ENCODE measurements at regions not wholly inside any gene's neighbourhood (a gene's known extent, or its start where the extent isn't known, plus 50 kb on each side); places are given as distances from the start of the nearest gene placed in this dataset.
"Not testable (repeated sequence)": the region's sequence is repeated elsewhere in the genome, so short reads cannot be mapped to it uniquely, and the experiment has no call there.

- Mint-ChIP-seq H3K36me3 (ENCODE audit: insufficient read depth) (peaks cover 2% of the 10 kb centered on the region), H3K27me3 (ENCODE audit: low read depth) (peaks cover 30% of the 10 kb centered on the region), H3K4me1 (ENCODE audit: low read depth) (no peaks in the 10 kb centered on the region), H3K9me3 (peaks cover 25% of the 10 kb centered on the region), H3K4me3 (no peak overlapping the region)
- no peak for ATAC-seq
- DNase-seq, result no peak
Measured at GRCh38 chr14:101666264-101666663, 95.2 kb upstream of the PPP2R5C start.

GRCh38 chr14:101669629-101670028 lies 91.9 kb upstream of the PPP2R5C start:
- DNase-seq (no peak), ATAC-seq (no peak)
- H3K4me3 Mint-ChIP-seq, result no peak overlapping the region
- peaks cover 33% of the 10 kb centered on the region for H3K9me3 Mint-ChIP-seq
- no peaks in the 10 kb centered on the region for H3K4me1 Mint-ChIP-seq (ENCODE audit: low read depth)
- H3K27me3 Mint-ChIP-seq (ENCODE audit: low read depth), result peaks cover 33% of the 10 kb centered on the region
- peaks cover 2% of the 10 kb centered on the region for H3K36me3 Mint-ChIP-seq (ENCODE audit: insufficient read depth)

GRCh38 chr14:101673873-101674272 lies 87.6 kb upstream of the PPP2R5C start:
- Mint-ChIP-seq H3K4me3 (no peak overlapping the region), H3K27me3 (ENCODE audit: low read depth) (peaks cover 14% of the 10 kb centered on the region), H3K36me3 (ENCODE audit: insufficient read depth) (peaks cover 2% of the 10 kb centered on the region), H3K4me1 (ENCODE audit: low read depth) (no peaks in the 10 kb centered on the region), H3K9me3 (peaks cover 26% of the 10 kb centered on the region)
- no peak for DNase-seq
- no peak for ATAC-seq

- H3K4me1 Mint-ChIP-seq (ENCODE audit: low read depth); DNase-seq; ATAC-seq; H3K4me3 Mint-ChIP-seq; H3K36me3 Mint-ChIP-seq (ENCODE audit: insufficient read depth): not testable (repeated sequence)
- peaks cover 12% of the 10 kb centered on the region for H3K9me3 Mint-ChIP-seq
- H3K27me3 Mint-ChIP-seq (ENCODE audit: low read depth), result peaks cover 13% of the 10 kb centered on the region
Measured at GRCh38 chr14:101675835-101676234, 85.7 kb upstream of the PPP2R5C start.

- H3K4me3 Mint-ChIP-seq; H3K36me3 Mint-ChIP-seq (ENCODE audit: insufficient read depth): not testable (repeated sequence)
Measured at GRCh38 chr14:101677912-101678327, 83.6 kb upstream of the PPP2R5C start.

GRCh38 chr14:101681795-101682194 lies 79.7 kb upstream of the PPP2R5C start:
- no peaks in the 10 kb centered on the region for H3K36me3 Mint-ChIP-seq (ENCODE audit: insufficient read depth)
- H3K9me3 Mint-ChIP-seq, result no peaks in the 10 kb centered on the region
- H3K4me1 Mint-ChIP-seq (ENCODE audit: low read depth), result no peaks in the 10 kb centered on the region
- no peak overlapping the region for H3K4me3 Mint-ChIP-seq
- no peak for ATAC-seq
- H3K27me3 Mint-ChIP-seq (ENCODE audit: low read depth), result no peaks in the 10 kb centered on the region
- no peak for DNase-seq

More at GRCh38 chr14:101677912-101678327, 83.6 kb upstream of the PPP2R5C start:
- H3K9me3 Mint-ChIP-seq; H3K4me1 Mint-ChIP-seq (ENCODE audit: low read depth); DNase-seq; ATAC-seq; H3K27me3 Mint-ChIP-seq (ENCODE audit: low read depth): not testable (repeated sequence)

GRCh38 chr14:101683365-101683764 lies 78.1 kb upstream of the PPP2R5C start:
- no peak for DNase-seq
- H3K36me3 Mint-ChIP-seq (ENCODE audit: insufficient read depth), result no peaks in the 10 kb centered on the region
- peaks cover 4% of the 10 kb centered on the region for H3K27me3 Mint-ChIP-seq (ENCODE audit: low read depth)
- H3K4me3 Mint-ChIP-seq, result no peak overlapping the region
- no peaks in the 10 kb centered on the region for H3K4me1 Mint-ChIP-seq (ENCODE audit: low read depth)
- no peak for ATAC-seq
- H3K9me3 Mint-ChIP-seq, result no peaks in the 10 kb centered on the region

- Mint-ChIP-seq H3K36me3 (ENCODE audit: insufficient read depth) (no peaks in the 10 kb centered on the region), H3K4me1 (ENCODE audit: low read depth) (no peaks in the 10 kb centered on the region), H3K27me3 (ENCODE audit: low read depth) (peaks cover 4% of the 10 kb centered on the region), H3K4me3 (no peak overlapping the region), H3K9me3 (no peaks in the 10 kb centered on the region)
- DNase-seq (no peak), ATAC-seq (no peak)
Measured at GRCh38 chr14:101687756-101688546, 73.6 kb upstream of the PPP2R5C start.

- H3K27me3 Mint-ChIP-seq (ENCODE audit: low read depth), result peaks cover 4% of the 10 kb centered on the region
- no peaks in the 10 kb centered on the region for H3K9me3 Mint-ChIP-seq
- H3K4me1 Mint-ChIP-seq (ENCODE audit: low read depth), result no peaks in the 10 kb centered on the region
- ATAC-seq, result no peak
- DNase-seq, result no peak
- H3K36me3 Mint-ChIP-seq (ENCODE audit: insufficient read depth), result no peaks in the 10 kb centered on the region
- no peak overlapping the region for H3K4me3 Mint-ChIP-seq
Measured at GRCh38 chr14:101689039-101689501, 72.4 kb upstream of the PPP2R5C start.

- not testable (repeated sequence) for ATAC-seq; DNase-seq; H3K4me3 Mint-ChIP-seq; H3K9me3 Mint-ChIP-seq; H3K27me3 Mint-ChIP-seq (ENCODE audit: low read depth); H3K4me1 Mint-ChIP-seq (ENCODE audit: low read depth); H3K36me3 Mint-ChIP-seq (ENCODE audit: insufficient read depth)
Measured at GRCh38 chr14:101689966-101690365, 71.5 kb upstream of the PPP2R5C start.

GRCh38 chr14:101695659-101696058 lies 65.8 kb upstream of the PPP2R5C start:
- no peaks in the 10 kb centered on the region for H3K4me1 Mint-ChIP-seq (ENCODE audit: low read depth)
- no peak overlapping the region for H3K4me3 Mint-ChIP-seq
- no peak for ATAC-seq
- H3K36me3 Mint-ChIP-seq (ENCODE audit: insufficient read depth), result peaks cover 3% of the 10 kb centered on the region
- H3K9me3 Mint-ChIP-seq, result peaks cover 19% of the 10 kb centered on the region
- peaks cover 11% of the 10 kb centered on the region for H3K27me3 Mint-ChIP-seq (ENCODE audit: low read depth)
- DNase-seq, result no peak

- peaks cover 35% of the 10 kb centered on the region for H3K4me1 Mint-ChIP-seq (ENCODE audit: low read depth)
- H3K36me3 Mint-ChIP-seq (ENCODE audit: insufficient read depth), result peaks cover 2% of the 10 kb centered on the region
- ATAC-seq (no peak), DNase-seq (no peak)
- H3K4me3 Mint-ChIP-seq, result no peak overlapping the region
- H3K27me3 Mint-ChIP-seq (ENCODE audit: low read depth), result peaks cover 5% of the 10 kb centered on the region
- H3K9me3 Mint-ChIP-seq, result no peaks in the 10 kb centered on the region
Measured at GRCh38 chr14:101704140-101704539, 57.4 kb upstream of the PPP2R5C start.

- no peaks in the 10 kb centered on the region for H3K27me3 Mint-ChIP-seq (ENCODE audit: low read depth)
- ATAC-seq, result peak; percentile 75 to 80
- peaks cover 2% of the 10 kb centered on the region for H3K36me3 Mint-ChIP-seq (ENCODE audit: insufficient read depth)
- H3K4me1 Mint-ChIP-seq (ENCODE audit: low read depth), result peaks cover 41% of the 10 kb centered on the region
- DNase-seq, result peak; percentile 63
- H3K9me3 Mint-ChIP-seq, result no peaks in the 10 kb centered on the region
- H3K4me3 Mint-ChIP-seq, result peak overlapping the region; percentile 67
Measured at GRCh38 chr14:101705733-101706508, 55.6 kb upstream of the PPP2R5C start.

- peaks cover 45% of the 10 kb centered on the region for H3K4me1 Mint-ChIP-seq (ENCODE audit: low read depth)
- peak overlapping the region; percentile 26 for H3K4me3 Mint-ChIP-seq
- peaks cover 2% of the 10 kb centered on the region for H3K36me3 Mint-ChIP-seq (ENCODE audit: insufficient read depth)
- no peak for DNase-seq
- H3K9me3 Mint-ChIP-seq, result no peaks in the 10 kb centered on the region
- no peak for ATAC-seq
- no peaks in the 10 kb centered on the region for H3K27me3 Mint-ChIP-seq (ENCODE audit: low read depth)
Measured at GRCh38 chr14:101706509-101707067, 54.9 kb upstream of the PPP2R5C start.
